ENCODE measurements at regions not wholly inside any gene's neighbourhood (a gene's known extent, or its start where the extent isn't known, plus 50 kb on each side); places are given as distances from the start of the nearest gene placed in this dataset.

GRCh38 chr7:113379746-113380145 lies 261.4 kb upstream of the SMIM30 start:
- WGBS, 2 donors, result 82 to 93% methylated on average over 3 of the region's 3 CpGs
- Histone ChIP-seq H3K27me3 (no peaks in the 10 kb centered on the region), H3K9me3 (no peaks in the 10 kb centered on the region), H3K4me3 (no peak overlapping the region), H3K4me1 (no peaks in the 10 kb centered on the region), H3K27ac (no peak overlapping the region), H3K36me3 (no peaks in the 10 kb centered on the region)
- no peak for DNase-seq
- intact Hi-C loops (cut with DNase I), result no loop called here
- no peak for TF ChIP-seq POLR2A (IDR thresholded peaks at IDR 0.05)
- TF ChIP-seq CTCF (IDR thresholded peaks at IDR 0.05), result no peak

GRCh38 chr7:113374955-113375354 lies 256.6 kb upstream of the SMIM30 start:
- Histone ChIP-seq H3K9me3 (no peaks in the 10 kb centered on the region), H3K27me3 (no peaks in the 10 kb centered on the region), H3K36me3 (no peaks in the 10 kb centered on the region), H3K4me1 (peaks cover 0 to 5% (median 0%) of the 10 kb centered on the region in 3 donors), H3K27ac (no peak overlapping the region), H3K4me3 (no peak overlapping the region)
- TF ChIP-seq POLR2A (IDR thresholded peaks at IDR 0.05) (no peak), CTCF (IDR thresholded peaks at IDR 0.05) (no peak)
- intact Hi-C loops (cut with DNase I), result no loop called here
- 37 to 71% methylated on average over 2 of the region's 2 CpGs for WGBS, 2 donors
- DNase-seq, result no peak

GRCh38 chr7:113373863-113374262 lies 255.5 kb upstream of the SMIM30 start:
- intact Hi-C loops (cut with DNase I), result no loop called here
- no peak overlapping the region for H3K4me3 ChIP-seq
- WGBS, 2 donors, result 68 to 78% methylated on average over 2 of the region's 2 CpGs

GRCh38 chr7:113371416-113372043 lies 253.2 kb upstream of the SMIM30 start:
- no peaks in the 10 kb centered on the region for H3K9me3 ChIP-seq
- no peak for DNase-seq
- 26 to 29% methylated on average over 4 of the region's 4 CpGs for WGBS, 2 donors
- intact Hi-C loops (cut with DNase I), result no loop called here
- no peak overlapping the region for H3K4me3 ChIP-seq
- H3K27ac ChIP-seq, result peak overlapping the region in 2 of 4 donors; percentile 31 to 53
- H3K27me3 ChIP-seq, result no peaks in the 10 kb centered on the region
- H3K4me1 ChIP-seq, result peaks cover 0 to 19% (median 0%) of the 10 kb centered on the region in 3 donors
- no peaks in the 10 kb centered on the region for H3K36me3 ChIP-seq
- no peak for TF ChIP-seq CTCF (IDR thresholded peaks at IDR 0.05)
- no peak for TF ChIP-seq POLR2A (IDR thresholded peaks at IDR 0.05)

More at GRCh38 chr7:113373863-113374262, 255.5 kb upstream of the SMIM30 start:
- peaks cover 0 to 5% (median 0%) of the 10 kb centered on the region in 3 donors for H3K4me1 ChIP-seq
- no peak overlapping the region for H3K27ac ChIP-seq
- TF ChIP-seq POLR2A (IDR thresholded peaks at IDR 0.05), result no peak
- TF ChIP-seq CTCF (IDR thresholded peaks at IDR 0.05), result no peak
- no peaks in the 10 kb centered on the region for H3K9me3 ChIP-seq
- DNase-seq, result no peak
- no peaks in the 10 kb centered on the region for H3K27me3 ChIP-seq
- no peaks in the 10 kb centered on the region for H3K36me3 ChIP-seq

- no peaks in the 10 kb centered on the region for H3K27me3 ChIP-seq
- no peaks in the 10 kb centered on the region for H3K9me3 ChIP-seq
- DNase-seq, result no peak
- intact Hi-C loops (cut with DNase I), result no loop called here
- H3K36me3 ChIP-seq, result no peaks in the 10 kb centered on the region
- H3K27ac ChIP-seq, result peak overlapping the region in 2 of 4 donors; percentile 16 to 53
- TF ChIP-seq POLR2A (IDR thresholded peaks at IDR 0.05) (no peak), CTCF (IDR thresholded peaks at IDR 0.05) (no peak)
- 13 to 32% methylated on average over 2 of the region's 2 CpGs for WGBS, 2 donors
- H3K4me1 ChIP-seq, result peaks cover 0 to 20% (median 0%) of the 10 kb centered on the region in 3 donors
- H3K4me3 ChIP-seq, result no peak overlapping the region
These were observed 252.6 kb upstream of the SMIM30 start for GRCh38 chr7:113370910-113371309.

All from esophagus squamous epithelium (tissue), 5 donors.